GM12872 (cell line): ENCODE measurements at regions not wholly inside any gene's neighbourhood (a gene's known extent, or its start where the extent isn't known, plus 50 kb on each side); places are given as distances from the start of the nearest gene placed in this dataset.

ENCODE experiments used
- TF ChIP-seq, protein P1 (sequence below): IDR thresholded peaks from 3 replicates; pipeline ENCODE4 v1.5.1; 2011; ENCODE audit warnings: low read depth, mild to moderate bottlenecking, low read length, moderate library complexity; ENCODE audit not compliant: insufficient read depth

DNA sequence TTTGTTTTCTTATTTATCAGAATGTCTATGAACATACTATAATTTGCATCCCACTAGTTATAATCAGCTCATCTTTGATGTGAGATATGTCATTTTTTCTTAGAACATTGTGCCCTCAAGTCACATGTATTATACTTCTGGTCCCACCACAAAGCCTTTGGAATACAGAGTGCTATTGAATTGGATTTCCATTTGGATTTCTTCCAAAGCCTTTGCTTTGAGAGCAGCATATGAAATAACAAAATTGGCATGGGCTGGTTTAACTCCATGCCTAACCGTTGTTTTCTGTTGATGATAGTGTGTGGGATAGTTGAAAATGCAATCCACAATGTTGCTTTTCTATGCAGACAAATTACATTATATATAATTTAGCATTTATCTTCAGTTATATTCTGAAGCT, 284.5 kb upstream of the PLSCR5 start:
- TF ChIP-seq, protein P1, sequence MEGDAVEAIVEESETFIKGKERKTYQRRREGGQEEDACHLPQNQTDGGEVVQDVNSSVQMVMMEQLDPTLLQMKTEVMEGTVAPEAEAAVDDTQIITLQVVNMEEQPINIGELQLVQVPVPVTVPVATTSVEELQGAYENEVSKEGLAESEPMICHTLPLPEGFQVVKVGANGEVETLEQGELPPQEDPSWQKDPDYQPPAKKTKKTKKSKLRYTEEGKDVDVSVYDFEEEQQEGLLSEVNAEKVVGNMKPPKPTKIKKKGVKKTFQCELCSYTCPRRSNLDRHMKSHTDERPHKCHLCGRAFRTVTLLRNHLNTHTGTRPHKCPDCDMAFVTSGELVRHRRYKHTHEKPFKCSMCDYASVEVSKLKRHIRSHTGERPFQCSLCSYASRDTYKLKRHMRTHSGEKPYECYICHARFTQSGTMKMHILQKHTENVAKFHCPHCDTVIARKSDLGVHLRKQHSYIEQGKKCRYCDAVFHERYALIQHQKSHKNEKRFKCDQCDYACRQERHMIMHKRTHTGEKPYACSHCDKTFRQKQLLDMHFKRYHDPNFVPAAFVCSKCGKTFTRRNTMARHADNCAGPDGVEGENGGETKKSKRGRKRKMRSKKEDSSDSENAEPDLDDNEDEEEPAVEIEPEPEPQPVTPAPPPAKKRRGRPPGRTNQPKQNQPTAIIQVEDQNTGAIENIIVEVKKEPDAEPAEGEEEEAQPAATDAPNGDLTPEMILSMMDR: no peak

DNA sequence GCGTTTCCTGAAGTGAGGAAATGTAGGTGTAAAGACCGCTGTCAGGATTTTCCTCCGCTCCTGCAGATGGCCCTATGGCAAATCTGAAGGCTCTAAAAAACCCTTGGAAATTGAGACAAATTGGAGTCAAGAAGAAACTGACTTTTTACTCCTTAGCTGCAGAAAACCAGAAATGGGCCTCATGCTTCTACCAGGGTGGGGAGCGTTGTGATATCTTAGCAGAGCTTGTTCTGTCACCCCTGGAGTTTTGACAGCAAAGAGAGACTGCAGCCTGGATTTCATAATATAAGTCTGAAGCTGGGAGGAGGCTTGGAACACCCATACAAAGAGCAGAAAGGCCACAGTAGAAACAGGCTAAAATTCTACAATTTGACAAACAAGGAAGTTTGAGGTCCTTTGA, 283.0 kb upstream of the PLSCR5 start:
- TF ChIP-seq, protein P1: no peak

DNA sequence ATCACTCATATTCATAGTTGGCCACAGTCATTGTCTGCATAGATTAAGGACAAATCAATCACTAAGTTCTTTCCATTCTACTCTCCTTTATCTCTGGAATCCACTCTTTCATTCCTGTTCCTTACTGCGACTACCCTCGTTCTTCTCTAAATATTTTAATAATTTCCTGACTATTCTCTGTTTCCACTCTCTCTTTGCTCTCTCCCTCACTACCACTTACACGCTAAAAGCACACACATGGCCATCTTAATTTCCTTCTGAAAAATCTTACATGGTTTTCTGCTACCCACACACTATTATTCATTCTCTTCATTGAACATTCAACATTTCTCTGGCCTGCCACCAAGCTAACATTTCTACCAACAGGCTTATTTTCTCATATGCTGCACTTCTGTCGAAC, 279.6 kb upstream of the PLSCR5 start:
- TF ChIP-seq, protein P1: no peak

DNA sequence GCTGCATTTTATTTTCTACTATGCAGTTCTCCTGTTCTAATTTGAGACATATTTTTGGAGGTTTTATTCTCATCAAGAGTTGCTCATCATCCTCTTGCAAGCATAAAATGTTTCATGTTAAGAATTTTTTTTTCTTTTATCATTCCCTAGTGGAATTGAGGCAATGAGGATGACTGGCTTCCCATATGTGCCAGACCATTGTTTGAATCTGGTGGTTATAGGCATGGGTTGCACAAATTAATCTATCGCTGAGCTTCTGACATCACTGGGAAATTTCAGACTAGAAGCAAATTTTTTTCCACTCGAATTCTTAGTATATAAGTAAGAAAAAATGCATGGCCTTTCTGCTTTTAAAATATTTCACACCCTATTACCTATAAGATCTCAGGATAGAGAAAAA, 279.1 kb upstream of the PLSCR5 start:
- TF ChIP-seq, protein P1: no peak

DNA sequence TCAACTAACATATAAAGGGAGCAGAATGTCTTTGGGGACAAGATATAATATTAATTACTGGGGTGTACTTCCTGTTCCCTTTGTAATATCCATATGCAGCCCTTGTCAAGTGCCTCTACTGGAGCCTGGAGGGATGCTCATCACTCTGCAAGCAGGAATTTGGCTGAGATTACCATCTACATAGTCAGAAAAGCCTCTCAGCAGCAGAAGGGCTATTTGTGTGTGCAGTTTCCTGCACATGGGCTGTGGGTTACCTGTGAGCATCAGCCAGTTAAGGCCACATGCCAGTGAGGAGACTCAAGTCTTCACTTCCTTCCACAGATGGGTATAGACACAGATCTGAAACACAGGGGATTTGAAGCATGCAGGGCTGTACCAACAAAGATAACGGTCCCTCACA, 278.1 kb upstream of the PLSCR5 start:
- TF ChIP-seq, protein P1: no peak

DNA sequence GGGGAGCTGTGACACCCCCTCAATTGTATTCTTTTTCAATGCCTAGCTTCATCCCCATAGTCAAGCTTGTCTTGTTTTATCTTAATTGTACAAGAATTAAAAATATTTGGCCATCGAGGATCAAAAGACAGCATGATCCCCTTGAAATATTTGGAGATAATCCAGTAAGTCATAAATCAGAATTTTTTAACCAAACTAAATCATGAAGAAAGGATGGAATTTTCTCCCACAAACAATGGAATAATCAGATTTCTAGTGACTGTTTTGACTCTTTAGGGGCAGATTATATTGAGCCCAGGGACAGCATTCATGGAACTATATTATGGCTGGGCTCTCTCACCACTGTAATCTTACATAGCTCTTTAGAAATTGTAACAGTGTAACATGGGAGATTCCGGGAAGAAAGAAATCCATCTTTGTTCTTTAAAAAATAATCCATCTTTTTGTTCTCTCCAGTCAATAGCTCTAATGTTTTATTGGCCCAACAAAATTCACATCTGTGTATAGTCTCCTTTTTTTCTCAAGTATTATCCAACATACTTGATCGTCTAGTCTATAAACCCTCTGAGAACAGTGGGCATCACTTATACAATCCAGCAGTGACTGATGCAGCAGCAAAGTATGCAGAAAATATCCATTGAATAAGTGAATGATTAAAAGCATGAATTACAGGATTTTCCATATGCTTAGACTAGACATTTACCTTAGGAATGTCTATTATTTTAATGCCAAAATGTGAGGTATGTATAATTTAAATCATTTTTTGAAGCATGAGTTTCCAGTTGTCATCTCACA, 277.0 kb upstream of the PLSCR5 start:
- TF ChIP-seq, protein P1: no peak

DNA sequence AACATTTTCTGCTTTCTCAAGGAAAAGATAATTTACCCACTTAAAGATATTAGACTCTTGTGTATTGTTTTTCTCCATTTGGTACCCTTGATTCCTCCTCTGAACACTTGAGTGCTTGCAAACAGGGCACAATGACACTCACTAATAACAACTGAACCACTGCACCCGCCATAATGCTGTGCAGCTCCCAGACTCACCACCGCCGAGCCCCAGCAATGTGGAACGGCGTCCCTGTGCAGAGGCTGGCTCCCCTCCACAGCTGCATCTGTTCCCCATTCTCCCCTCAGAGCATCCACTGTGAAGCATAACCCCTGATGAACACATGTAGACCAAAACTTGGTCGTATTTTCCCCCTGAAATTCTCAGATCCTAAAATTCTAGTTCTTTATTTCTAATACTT, 276.2 kb upstream of the PLSCR5 start:
- TF ChIP-seq, protein P1: no peak
